ENCODE measurements at regions not wholly inside any gene's neighbourhood (a gene's known extent, or its start where the extent isn't known, plus 50 kb on each side); places are given as distances from the start of the nearest gene placed in this dataset.
"Not testable (repeated sequence)": the region's sequence is repeated elsewhere in the genome, so short reads cannot be mapped to it uniquely, and the experiment has no call there.

DNA sequence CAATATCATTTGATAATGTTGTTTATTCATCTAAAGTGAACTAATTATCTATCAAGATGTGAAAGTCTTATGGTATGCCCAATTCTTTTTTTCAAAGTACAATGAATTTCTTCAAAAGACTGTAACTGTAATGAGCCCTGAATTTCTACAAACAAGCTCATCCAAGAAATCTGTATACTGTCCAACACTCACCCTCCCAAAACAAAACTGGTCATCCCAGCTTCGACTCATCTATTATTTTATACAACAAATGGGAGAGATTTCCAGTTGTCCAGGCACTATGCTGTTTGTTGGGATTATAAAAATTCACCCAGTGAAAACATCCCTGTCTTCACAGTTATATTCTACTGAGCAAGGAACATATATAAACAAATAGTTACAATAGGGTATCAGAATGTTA is 806.9 kb downstream of the TNS3 start:
- no peak overlapping the region for H3K27ac ChIP-seq (ENCODE audit: low read depth, low read length)
- WGBS, 3 donors, result 80 to 88% (median 83%) methylated on average over 1 of the region's 1 CpG

DNA sequence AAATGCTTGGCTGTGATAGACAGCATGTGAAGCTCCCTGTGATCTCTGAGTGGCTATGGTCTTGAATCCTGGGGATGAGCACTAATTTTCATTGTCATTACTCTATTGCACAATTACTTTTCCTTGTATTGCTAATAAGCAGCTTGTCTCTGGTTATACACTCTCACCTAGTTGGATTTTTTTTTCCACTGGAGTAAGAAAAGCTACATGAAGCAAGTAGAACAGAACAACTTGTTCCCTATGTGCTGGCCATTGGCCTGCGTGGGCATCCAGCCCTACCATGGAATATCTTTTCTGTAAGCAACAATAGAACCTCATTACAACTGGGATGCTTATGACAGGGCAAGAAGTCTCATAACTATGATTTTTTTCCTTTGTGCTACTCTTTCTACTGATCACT is 807.4 kb downstream of the TNS3 start:
- 75 to 92% (median 83%) methylated on average over 1 of the region's 1 CpG for WGBS, 3 donors
- H3K27ac ChIP-seq (ENCODE audit: low read depth, low read length), result no peak overlapping the region

DNA sequence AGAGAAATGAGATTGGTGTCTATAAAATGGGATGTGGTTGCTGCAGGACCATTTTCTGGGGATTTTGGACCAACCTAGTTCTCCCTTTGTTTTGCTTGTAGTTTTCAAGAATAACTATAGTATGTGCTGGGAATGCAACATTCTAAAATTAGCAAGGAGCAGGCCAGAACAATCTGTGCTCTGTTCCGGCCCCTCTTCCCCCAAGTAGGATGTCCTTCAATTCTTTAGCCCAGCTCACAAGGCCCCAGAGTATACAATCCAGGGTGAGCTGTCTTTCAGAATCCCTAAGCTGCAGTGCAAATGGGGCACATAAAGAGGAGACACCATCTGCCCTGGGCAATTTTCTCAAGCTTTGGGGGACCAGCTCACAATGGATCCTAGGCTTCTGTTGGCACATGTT is 809.1 kb downstream of the TNS3 start:
- H3K27ac ChIP-seq (ENCODE audit: low read depth, low read length), result no peak overlapping the region
- WGBS, 3 donors, result 76 to 83% (median 83%) methylated on average over 1 of the region's 1 CpG

DNA sequence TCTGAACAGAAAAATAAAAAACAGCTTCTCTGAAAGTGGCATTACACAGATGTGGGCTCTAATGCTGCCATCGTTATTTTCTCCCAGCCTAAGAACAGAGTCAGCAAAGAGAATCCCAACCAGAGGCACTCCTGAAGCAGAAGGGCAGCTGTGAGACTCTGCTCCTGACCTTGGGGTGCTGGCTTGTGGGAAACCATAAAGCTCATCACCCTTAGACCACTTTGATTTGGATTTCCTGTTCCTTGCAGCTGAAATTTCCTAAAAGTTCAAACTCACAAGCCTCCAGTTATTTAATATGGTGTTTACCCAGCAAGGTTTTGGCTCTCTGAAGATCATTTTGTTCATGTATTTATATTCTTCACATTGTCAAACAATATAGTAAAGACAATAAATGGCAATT is 814.8 kb downstream of the TNS3 start:
- H3K27ac ChIP-seq (ENCODE audit: low read depth, low read length), result no peak overlapping the region
- 78 to 88% (median 81%) methylated on average over 1 of the region's 1 CpG for WGBS, 3 donors

DNA sequence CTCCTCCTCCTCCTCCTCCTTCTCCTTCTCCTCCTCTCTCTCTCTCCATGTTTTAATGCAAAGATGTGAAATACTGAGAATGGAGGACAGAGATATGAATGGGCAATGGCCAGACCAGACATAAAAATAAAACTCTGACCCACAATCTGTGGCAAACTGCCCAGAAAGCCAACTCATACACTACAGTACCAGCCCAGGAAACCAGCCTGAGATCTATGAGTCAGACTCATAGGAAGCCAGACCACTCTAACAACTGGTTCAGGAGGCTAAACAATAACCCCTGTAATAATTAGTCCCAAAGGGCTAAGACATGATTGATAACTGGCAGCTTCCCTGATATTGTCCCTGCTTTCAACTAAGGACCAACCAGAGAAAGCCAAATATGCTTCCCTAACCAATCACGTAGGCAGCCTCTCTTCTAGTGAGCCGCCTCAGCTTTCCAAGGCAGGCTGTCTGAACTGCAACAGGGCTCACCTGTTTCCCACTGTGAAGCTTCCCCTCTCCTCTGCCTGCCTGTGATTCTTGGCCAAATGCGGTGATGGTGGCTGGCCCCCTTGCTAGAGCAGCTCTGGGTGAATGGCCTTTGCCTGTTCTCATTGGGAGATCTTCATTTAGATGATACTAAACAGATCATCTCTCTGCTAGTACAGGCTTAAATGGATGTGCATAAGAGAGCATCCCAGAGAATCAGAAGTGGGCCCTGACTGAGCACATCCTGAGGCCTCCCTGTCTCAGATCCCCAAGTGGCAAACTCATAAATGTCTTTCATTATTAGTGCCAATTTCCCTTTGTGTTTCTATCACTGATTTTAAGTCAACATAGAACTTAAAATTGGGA is 817.6 kb downstream of the TNS3 start:
- no peak overlapping the region for H3K27ac ChIP-seq (ENCODE audit: low read depth, low read length)
- WGBS, 3 donors, result 75 to 81% (median 76%) methylated on average over 3 of the region's 3 CpGs

DNA sequence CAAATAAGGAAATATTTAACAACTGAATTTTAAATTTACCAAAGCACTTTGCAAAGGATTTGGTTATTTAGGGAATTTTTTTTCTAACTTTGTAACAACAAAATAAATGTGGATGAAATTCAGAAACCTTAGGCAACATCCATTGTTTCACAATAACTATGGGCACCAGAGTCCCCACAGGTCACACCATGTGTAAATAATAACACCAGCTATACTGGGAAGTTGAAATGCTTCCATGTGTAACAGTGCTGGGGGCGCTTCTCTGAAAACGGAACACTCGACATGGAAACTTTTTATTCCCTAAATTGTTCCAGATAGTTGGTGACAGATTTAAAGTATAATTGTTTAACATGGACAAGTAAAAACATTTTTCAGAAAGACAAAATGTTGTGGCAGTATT is 818.6 kb downstream of the TNS3 start:
- WGBS, 3 donors, result 52 to 80% (median 58%) methylated on average over 3 of the region's 3 CpGs

DNA sequence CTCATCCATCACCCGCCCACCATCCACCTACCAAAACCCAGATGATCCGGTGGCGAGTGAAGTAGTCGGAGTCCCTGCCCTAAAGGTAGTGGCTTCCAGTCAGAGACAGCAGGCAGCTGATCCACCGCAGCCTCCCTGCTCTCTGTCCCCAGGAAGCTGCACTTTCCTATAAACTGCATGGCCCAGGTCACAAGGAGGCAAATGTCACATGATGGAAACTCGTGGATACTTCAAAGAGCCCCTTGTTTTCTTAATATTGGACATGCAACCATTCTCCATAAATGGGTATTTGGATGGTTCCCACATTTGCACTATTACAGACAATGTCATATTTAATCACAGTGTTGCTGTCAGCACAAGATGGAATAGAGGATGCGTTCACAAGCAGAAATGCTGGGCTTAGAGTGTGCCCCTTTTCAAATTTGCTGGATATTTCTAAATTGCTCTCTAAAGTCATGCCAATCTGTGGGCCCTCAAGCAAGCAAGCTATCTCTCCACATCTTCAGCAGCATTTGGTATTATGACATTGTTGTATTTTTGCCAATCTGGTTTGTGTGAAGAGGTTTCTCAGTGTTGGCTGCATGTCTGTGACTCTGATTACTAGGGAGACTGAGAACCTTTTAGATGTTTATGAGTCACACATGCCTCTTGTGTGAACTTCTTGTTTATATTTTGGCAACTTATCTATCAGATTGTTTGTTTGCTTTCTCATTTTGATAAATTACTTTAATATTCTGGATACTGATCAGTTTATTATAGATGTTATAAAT is 822.0 kb downstream of the TNS3 start:
- no peak overlapping the region for H3K27ac ChIP-seq (ENCODE audit: low read depth, low read length)
- WGBS, 3 donors, result 89 to 94% (median 93%) methylated on average over 7 of the region's 7 CpGs

More for the DNA sequence above, 818.6 kb downstream of the TNS3 start:
- H3K27ac ChIP-seq (ENCODE audit: low read depth, low read length), result no peak overlapping the region

DNA sequence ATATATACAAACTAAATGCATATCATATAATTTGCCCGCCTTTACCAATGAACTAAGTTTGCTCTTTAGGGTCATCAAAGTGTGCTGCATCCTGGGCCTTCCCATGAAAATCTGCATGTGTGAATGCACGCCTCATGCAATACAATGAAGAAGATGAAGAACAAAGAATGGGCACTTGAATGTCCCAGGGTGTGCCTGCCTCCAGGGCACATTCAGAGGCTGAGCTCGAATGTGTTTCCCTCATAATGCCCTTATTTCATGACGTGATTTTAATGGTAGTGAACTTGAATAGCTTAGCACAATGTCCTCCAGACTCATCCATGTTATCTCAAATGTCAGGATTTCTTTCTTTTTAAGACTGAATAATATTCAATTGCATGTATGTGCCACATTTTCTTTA is 824.9 kb downstream of the TNS3 start:
- no peak overlapping the region for H3K27ac ChIP-seq (ENCODE audit: low read depth, low read length)
- WGBS, 3 donors, result 84 to 92% (median 87%) methylated on average over 4 of the region's 4 CpGs

DNA sequence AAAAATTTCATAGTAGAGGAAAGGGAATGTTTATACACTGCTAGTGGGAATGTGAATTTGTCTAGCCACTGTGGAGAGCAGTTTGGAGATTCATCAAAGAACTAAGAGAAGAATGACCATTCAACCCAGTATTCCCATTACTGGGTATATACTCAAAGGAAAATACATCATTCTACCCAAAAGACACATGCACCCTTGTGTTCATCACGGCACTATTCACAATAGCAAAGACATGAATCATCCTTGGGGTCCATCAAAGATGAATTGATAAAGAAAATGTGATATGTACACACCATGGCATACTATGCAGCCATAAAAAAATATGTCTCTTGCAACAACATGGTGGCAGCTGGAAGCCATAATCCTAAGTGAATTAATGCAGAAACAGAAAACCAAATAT is 825.7 kb downstream of the TNS3 start:
- WGBS, 3 donors, result 87 to 94% (median 92%) methylated on average over 1 of the region's 1 CpG
- H3K27ac ChIP-seq (ENCODE audit: low read depth, low read length), result no peak overlapping the region

DNA sequence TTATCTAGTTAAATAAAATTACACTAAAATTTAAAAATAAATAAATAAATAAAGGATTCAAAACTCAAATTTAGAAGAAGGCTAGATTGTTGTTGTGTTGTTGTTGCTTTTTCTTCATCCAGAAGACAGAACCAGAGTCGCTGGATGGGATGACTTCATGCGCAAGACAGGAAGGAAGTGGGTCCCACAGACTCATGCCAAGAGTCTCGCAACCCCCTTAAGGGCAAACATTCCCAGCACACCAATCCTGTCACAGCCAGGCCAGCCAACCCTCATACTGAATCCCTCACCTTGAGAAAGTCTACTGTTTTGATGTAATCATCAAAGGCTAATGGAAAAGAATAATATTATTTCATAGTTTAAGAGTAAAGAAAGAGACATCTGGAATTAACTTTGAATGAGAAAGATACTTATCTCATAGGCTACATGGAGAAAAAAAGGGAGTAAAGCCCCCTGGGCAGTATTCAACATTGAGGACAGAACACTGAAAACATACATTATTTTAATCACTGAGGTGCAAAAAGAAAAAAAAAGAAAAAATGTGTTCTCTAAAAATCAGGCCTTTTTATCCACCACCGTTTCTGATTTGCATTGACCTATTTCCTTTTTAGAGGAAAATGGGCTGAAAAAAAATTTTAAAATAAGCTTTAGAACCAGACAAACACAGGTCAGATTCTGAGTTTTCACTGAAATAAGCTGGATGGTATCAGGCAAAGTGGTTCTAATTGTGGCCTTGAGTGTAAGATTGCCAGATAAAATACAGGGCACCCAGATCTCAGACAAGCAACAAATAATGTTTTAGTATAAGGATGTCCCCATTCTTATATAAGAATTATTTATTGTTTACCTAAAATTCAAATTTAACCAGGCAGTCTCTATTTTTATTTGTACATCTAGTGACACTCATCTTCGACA is 826.5 kb downstream of the TNS3 start:
- no peak overlapping the region for H3K27ac ChIP-seq (ENCODE audit: low read depth, low read length)
- WGBS, 3 donors, result 77 to 82% (median 81%) methylated on average over 5 of the region's 5 CpGs

DNA sequence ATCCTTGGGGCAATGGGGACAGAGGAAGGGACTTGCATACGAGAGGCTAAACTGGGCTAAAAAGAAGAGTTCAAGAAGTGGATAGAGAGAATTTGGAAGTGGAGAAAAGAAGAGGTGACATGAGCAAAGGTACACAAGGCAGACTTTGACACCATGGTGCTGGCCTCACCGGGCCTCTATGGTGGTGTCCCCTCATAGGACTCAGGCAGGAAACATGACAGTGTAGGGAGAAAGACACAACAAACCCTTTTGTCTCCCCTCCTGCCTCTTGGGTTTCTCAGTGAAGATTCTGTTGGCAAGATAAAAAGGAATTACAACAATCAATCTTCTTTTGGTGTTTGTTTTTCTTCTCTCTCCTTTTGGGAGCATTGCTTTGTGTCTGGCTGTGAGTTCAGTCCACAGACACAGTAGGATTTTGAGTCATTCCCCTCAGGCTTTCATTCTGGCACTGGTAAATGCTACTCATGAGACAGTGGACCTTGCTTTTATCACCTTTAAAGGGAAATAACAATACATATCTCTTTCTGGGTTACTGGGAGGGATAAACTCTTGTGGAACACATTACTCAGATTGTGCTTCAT is 827.7 kb downstream of the TNS3 start:
- H3K27ac ChIP-seq (ENCODE audit: low read depth, low read length), result no peak overlapping the region
- WGBS, 3 donors, result 78 to 89% (median 81%) methylated on average over 2 of the region's 2 CpGs

DNA sequence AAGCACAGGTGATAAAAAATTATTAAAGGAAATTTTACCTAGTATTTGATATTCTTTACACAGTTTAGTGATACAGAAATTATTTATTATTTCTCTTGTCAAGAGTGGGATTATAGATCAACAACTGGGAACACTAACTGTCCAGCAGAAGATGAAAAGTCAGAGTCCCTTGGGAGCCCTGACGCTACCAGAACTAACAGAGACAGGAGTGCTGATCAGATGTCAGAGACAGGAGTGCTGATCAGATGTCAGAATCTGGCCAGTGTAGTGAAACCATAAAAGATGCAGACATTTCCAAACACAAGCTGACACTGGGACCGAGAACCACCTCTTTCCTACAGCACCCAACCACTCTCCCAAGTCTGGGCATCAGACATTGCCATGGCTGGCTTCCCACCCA is 828.2 kb downstream of the TNS3 start:
- no peak overlapping the region for H3K27ac ChIP-seq (ENCODE audit: low read depth, low read length)

DNA sequence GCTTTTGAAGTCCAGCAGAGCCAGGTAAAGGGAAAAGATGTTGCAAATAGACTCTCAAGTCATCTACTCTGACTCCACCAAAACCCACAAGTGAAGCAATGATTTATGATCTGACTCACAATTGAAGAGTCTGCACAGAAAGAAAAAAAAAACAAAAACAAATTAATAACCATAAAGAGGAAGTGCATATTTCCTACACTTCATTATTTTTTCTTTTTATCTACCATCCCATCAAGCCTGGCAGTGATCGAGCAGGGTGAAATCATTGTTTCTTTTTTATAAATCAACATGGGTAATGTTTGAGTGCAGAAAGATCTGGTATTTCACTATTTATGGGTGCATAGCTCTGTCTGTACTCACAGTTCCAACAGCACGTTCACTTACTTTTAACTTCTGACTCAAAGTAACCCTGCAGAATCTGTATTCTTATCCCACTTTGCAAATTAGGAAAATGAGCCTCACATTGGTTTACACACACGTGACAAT is 829.0 kb downstream of the TNS3 start:
- WGBS, 3 donors, result 32 to 76% (median 42%) methylated on average over 3 of the region's 3 CpGs
- H3K27ac ChIP-seq (ENCODE audit: low read depth, low read length), result no peak overlapping the region

More for the DNA sequence above, 828.2 kb downstream of the TNS3 start:
- 86 to 100% (median 87%) methylated on average over 2 of the region's 2 CpGs for WGBS, 3 donors

DNA sequence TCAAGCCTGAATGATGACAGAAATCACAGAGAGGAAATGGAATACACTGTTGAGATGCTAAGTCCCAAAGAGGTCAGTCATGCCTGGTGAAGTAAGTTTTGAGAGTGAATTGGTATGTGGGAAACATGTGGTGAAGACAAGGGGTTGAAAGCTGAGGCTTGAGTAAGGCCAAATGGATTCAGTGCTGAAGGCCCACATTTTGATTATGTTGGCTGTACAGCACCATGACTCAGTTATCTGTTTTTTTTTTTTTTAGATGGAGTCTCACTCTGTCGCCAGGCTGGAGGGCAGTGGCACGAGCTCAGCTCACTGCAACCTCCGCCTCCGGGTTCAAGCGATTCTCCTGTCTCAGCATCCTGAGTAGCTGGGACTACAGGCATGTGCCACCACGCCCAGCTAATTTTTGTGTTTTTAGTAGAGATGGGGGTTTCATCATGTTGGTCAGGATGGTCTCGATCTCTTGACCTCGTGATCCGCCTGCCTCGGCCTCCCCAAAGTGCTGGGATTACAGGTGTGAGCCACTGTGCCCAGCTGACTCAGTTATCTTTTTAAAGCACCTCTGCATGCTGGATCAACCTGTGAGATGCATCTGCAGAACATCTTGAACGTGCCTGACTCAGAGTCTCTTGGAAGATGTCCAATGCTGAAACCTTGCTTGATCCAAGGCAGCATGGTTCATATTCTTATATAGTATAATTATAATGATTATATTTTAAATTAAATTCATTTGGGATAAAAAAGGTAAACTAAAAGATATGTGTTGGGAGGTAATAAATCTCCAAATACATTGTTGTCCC is 829.8 kb downstream of the TNS3 start:
- not testable (repeated sequence) for H3K27ac ChIP-seq (ENCODE audit: low read depth, low read length)
- 91 to 97% (median 93%) methylated on average over 11 of the region's 11 CpGs for WGBS, 3 donors

DNA sequence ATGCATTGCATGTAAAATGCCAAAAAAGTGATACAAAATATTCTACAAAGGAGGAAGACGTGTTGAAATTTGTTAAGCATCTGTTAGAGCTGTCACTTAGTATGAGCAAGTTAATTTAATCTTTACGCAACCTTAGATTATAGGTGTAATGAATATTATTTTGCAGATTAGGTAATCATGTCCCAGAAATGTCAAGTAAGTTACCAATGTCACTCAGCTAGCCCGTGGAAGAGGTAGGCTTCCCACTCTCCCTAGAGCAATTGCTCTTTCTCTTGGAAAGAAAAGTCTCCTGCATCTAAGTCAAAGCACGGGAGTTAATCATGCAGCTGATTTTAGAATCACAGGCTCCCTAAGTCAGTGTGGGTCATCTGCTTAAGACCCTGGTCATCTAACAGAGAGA is 830.4 kb upstream of the IGFBP3 start:
- H3K27ac ChIP-seq (ENCODE audit: low read depth, low read length), result no peak overlapping the region
- WGBS, 3 donors, result 95 to 97% (median 95%) methylated on average over 4 of the region's 4 CpGs

DNA sequence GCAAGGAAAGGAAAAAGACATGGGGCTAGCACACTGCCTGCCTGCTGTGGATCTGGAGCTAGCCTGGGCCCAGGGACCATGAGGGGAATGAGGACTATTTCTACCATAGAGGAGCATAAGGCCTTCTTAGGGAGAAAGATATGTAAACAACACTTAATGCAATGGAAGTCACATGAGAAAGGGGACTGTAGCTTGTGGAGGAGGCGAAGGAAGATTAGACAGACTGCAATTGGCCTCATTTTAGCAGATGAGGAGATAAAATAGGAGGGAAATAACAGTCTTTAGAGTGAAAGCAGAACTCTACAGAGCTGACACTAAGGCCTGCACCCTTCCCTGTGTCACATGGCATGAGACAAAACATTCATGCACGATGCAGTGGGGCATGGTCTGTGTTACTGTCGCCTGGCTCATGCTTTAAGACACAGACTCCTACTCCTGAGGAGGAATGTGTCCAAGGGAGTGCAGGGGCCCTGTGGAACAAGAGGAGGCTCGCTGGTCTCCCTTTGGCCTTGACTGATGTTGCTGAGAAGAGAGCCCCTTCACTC is 829.3 kb upstream of the IGFBP3 start:
- 80 to 93% (median 84%) methylated on average over 4 of the region's 4 CpGs for WGBS, 3 donors

DNA sequence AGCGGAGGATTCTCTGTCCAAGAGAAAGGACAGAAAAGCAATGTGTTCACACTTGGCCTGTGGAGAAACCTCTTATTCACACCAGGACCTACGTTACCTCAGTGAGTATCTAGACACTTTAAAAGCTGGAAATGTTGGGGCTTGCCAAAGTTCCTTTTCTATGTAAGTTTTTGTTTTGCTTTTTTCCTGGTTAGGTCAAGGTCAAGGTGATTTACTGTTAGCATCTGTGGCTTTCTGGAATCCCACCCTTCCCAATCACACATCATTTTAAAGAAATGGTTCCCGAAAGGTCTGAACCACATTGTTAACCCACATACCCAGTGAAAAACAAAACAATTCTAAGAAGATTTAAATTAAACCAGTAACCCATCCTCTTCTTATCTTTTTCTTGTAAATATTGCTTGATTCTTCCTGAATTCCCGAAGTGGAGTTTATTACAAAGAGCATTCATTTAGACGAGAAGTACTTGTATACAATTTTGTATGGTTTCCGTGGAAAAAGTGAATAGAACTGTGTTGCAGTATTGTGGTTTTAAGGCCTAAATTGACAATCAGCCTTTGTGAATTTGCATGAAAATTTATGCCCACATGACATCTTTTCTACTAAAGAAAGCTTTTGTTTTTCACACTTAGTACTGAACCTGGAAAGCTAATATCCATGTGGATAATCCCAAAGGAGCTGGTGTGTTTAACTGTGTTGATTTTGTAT is 827.0 kb upstream of the IGFBP3 start:
- no peak overlapping the region for H3K27ac ChIP-seq (ENCODE audit: low read depth, low read length)
- WGBS, 3 donors, result 90 to 94% (median 92%) methylated on average over 6 of the region's 6 CpGs

More for the DNA sequence above, 829.3 kb upstream of the IGFBP3 start:
- H3K27ac ChIP-seq (ENCODE audit: low read depth, low read length), result no peak overlapping the region

Measured in adipose tissue (tissue), 3 donors.